Activated CD4-positive, alpha-beta T cell treated with anti-CD3 and anti-CD28 coated beads for 36 hours (primary cell): ENCODE measurements at regions not wholly inside any gene's neighbourhood (a gene's known extent, or its start where the extent isn't known, plus 50 kb on each side); places are given as distances from the start of the nearest gene placed in this dataset.
A peak's percentile ranks its signal among the peaks of the same experiment; 100 is the strongest.

Source experiments
- ATAC-seq: fragments of 200-7000 bp; cut with Tn5 transposase; one replicate; pipeline ENCODE4 v1.10.0; 2021; ENCODE audit warnings: mild to moderate bottlenecking, moderate library complexity
- CTCF ChIA-PET: fragments of 350-600 bp; sonication (Branson Sonifier 250); formaldehyde crosslinking; loops from one replicate; lab custom pipeline; 2021; ENCODE audit warnings: antibody characterized with exemption; lab: Charles Lee
- POLR2A ChIA-PET: fragments of 350-600 bp; sonication (Branson Sonifier 250); formaldehyde crosslinking; loops from one replicate; lab custom pipeline; 2021; ENCODE audit warnings: antibody characterized with exemption, inconsistent platforms; lab: Charles Lee
- DNase-seq: peaks from one replicate; pipeline ENCODE4 v3.0.0-alpha.2; 2020
- H3K27ac Mint-ChIP-seq: one replicate; pipeline ENCODE4 v1.8.0; 2021; ENCODE audit warnings: mixed read lengths
- H3K27me3 Mint-ChIP-seq: one replicate; pipeline ENCODE4 v1.8.0; 2021; ENCODE audit warnings: mixed read lengths
- H3K36me3 Mint-ChIP-seq: one replicate; pipeline ENCODE4 v1.8.0; 2021; ENCODE audit warnings: low read depth, mixed read lengths
- H3K4me1 Mint-ChIP-seq: one replicate; pipeline ENCODE4 v1.8.0; 2021; ENCODE audit warnings: mixed read lengths
- H3K4me3 Mint-ChIP-seq: one replicate; pipeline ENCODE4 v1.8.0; 2021; ENCODE audit warnings: mild to moderate bottlenecking, moderate library complexity, mixed read lengths
- H3K9me3 Mint-ChIP-seq: one replicate; pipeline ENCODE4 v1.8.0; 2021; ENCODE audit warnings: low read depth, mixed read lengths
- intact Hi-C, 2 experiments: fragments of 100-400 bp; cut with DNase I in 1 of 2; cut with micrococcal nuclease in 1 of 2; formaldehyde crosslinking; loops; one replicate each; pipeline versions ENCODE4 v1.14.2 to v1.15.1; 2022 to 2024; cut with DNase I, micrococcal nuclease

DNA sequence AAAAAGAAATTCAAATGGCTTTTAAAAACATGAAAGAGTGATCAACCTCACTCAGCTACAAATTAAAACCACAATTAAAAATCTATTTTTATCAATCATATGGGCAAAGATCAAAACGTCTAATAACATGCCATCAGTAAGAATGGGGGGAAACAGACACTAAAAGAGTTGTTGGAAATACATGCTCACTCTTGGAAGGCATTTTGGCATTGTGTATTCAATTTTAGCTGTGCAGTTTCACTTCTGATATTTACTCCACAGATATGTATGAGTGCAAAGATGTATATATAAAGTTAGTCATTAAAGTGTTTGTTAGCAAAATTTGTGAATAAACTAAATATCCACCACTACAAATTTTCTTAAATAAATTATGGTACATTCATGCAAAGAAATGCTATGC lies 112.3 kb upstream of the TOP1 start:
- DNase-seq = no peak
- no peak overlapping the region for H3K4me3 Mint-ChIP-seq

DNA sequence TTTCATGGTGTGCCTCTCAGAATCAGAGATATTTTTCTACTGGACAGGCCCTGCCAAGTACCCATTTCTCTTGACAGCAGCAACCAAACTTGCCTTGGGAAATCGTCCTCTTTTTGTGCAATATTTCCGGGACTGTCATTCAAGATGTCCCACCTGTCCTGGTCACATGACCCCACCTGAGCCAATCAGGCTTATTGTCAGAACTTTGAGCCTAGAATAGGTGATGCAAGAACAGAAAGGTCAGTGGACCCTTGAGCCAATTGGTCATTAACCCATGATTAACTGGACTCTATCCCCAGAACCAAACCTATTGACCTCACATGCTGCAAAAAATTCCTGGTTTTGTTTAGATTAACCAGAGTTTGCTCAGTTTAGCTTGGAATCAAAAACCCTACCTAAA lies 108.3 kb upstream of the TOP1 start:
- no peak overlapping the region for H3K4me3 Mint-ChIP-seq
- ChIA-PET POLR2A (no interaction called here), CTCF (interaction anchor here (0.7 kb wide), 1 partner anchor 235 kb away, joined by 3 read pairs; no protein-coding TSS in a partner anchor)
- H3K4me1 Mint-ChIP-seq = peaks cover 2% of the 10 kb centered on the region
- peaks cover 3% of the 10 kb centered on the region for H3K9me3 Mint-ChIP-seq
- peaks cover 2% of the 10 kb centered on the region for H3K27me3 Mint-ChIP-seq
- no peak for DNase-seq
- no peaks in the 10 kb centered on the region for H3K36me3 Mint-ChIP-seq
- no peak for ATAC-seq
- H3K27ac Mint-ChIP-seq = no peak overlapping the region
- intact Hi-C loops = no loop called here

More for the DNA sequence above, 112.3 kb upstream of the TOP1 start:
- peaks cover 2% of the 10 kb centered on the region for H3K27me3 Mint-ChIP-seq
- H3K36me3 Mint-ChIP-seq = no peaks in the 10 kb centered on the region
- H3K4me1 Mint-ChIP-seq = no peaks in the 10 kb centered on the region
- H3K9me3 Mint-ChIP-seq = peaks cover 3% of the 10 kb centered on the region
- ChIA-PET POLR2A (no interaction called here), CTCF (no interaction called here)
- no peak for ATAC-seq
- no peak overlapping the region for H3K27ac Mint-ChIP-seq
- intact Hi-C loops = no loop called here

DNA sequence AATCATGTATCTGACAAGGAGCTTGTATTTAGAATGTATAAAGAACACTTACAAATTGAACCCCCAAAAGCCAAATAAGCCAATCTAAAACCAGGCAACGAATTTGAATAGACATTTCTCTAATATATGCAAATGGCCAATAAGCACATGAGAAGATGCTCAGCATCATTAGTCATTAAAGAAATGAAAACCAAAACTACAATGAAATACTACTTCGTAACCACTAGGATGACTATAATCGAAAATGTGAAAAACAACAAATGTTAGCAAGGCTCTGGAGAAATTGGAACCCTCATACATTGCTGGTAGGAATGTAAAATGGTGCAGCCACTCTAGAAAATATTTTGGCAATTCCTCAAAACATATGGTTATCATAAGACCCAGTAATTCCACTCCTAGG lies 105.8 kb upstream of the TOP1 start:
- Mint-ChIP-seq H3K9me3 (no peaks in the 10 kb centered on the region), H3K27ac (no peak overlapping the region), H3K27me3 (no peaks in the 10 kb centered on the region), H3K4me1 (peaks cover 2% of the 10 kb centered on the region), H3K36me3 (no peaks in the 10 kb centered on the region), H3K4me3 (no peak overlapping the region)
- no peak for DNase-seq
- intact Hi-C loops = no loop called here
- ChIA-PET CTCF (interaction anchor here (0.7 kb wide), 1 partner anchor 125 kb away, joined by 3 read pairs; no protein-coding TSS in a partner anchor), POLR2A (no interaction called here)
- no peak for ATAC-seq

DNA sequence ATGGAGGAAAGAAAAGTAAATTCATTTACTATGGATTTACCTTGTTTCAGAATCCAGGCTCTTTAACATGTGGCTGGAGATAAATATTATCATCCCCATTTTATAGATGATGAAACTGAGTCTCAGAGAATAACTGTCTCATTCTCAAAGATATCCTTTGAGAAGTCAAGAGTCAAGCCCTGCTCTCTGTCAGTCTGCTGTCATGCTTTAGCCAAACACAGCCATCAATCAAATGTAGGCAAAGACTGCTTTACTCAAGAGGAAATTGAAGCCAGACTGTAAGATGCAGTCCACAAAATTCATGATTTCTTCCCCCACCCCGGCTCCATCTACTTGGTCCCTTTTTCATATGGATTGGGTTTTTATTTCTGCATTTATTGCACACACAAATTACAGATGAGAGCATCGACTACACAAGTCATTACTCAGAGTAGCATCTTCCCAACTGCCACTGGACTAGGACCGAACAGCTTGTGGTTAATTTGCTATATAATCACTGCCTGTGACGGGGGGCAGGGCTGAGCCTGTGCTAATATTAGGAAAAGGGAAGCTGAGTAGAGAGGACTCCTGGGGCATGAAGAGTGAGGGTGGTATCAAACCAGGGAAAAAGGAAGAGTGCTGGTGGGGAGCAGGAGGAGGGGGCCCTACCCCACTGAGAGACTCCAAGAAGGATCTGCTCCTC lies 102.7 kb upstream of the TOP1 start:
- DNase-seq (no peak), ATAC-seq (no peak)
- CTCF ChIA-PET = no interaction called here
- intact Hi-C loops = no loop called here
- Mint-ChIP-seq H3K36me3 (no peaks in the 10 kb centered on the region), H3K4me3 (no peak overlapping the region), H3K9me3 (no peaks in the 10 kb centered on the region), H3K27ac (no peak overlapping the region), H3K4me1 (peaks cover 2% of the 10 kb centered on the region), H3K27me3 (no peaks in the 10 kb centered on the region)
- POLR2A ChIA-PET = no interaction called here

GRCh38 chr20:40926928-40927327 lies 101.7 kb upstream of the TOP1 start:
- ATAC-seq (no peak), DNase-seq (no peak)
- Mint-ChIP-seq H3K27ac (no peak overlapping the region), H3K27me3 (no peaks in the 10 kb centered on the region), H3K36me3 (no peaks in the 10 kb centered on the region), H3K4me1 (peaks cover 2% of the 10 kb centered on the region), H3K9me3 (no peaks in the 10 kb centered on the region), H3K4me3 (no peak overlapping the region)
- ChIA-PET CTCF (no interaction called here), POLR2A (no interaction called here)
- intact Hi-C loops = no loop called here

DNA sequence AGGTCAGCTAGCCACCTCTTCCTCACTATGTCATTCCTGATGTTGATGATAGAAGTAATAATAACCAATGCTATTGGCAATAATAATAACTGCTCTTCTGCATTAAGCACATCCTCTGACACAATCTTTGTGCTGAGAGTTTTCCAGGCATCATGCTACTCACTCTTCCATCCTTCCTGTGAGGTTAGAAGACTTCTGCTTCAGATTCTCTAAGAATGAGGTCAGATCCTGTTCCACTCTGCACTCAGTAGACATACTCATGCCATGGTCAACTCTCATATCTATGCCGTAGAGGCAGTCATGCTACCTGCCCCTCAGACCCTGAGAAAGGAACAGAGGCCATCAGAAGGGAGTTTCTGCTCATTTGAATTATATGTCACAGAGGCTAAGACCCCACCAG lies 98.1 kb upstream of the TOP1 start:
- ChIA-PET POLR2A (no interaction called here), CTCF (interaction anchor here (1.5 kb wide), 1 partner anchor 33 kb away, joined by 5 read pairs; no protein-coding TSS in a partner anchor)
- Mint-ChIP-seq H3K9me3 (peaks cover 8% of the 10 kb centered on the region), H3K27me3 (no peaks in the 10 kb centered on the region), H3K4me3 (no peak overlapping the region), H3K27ac (no peak overlapping the region), H3K4me1 (peaks cover 7% of the 10 kb centered on the region), H3K36me3 (no peaks in the 10 kb centered on the region)
- ATAC-seq (no peak), DNase-seq (no peak)
- intact Hi-C loops = no loop called here

DNA sequence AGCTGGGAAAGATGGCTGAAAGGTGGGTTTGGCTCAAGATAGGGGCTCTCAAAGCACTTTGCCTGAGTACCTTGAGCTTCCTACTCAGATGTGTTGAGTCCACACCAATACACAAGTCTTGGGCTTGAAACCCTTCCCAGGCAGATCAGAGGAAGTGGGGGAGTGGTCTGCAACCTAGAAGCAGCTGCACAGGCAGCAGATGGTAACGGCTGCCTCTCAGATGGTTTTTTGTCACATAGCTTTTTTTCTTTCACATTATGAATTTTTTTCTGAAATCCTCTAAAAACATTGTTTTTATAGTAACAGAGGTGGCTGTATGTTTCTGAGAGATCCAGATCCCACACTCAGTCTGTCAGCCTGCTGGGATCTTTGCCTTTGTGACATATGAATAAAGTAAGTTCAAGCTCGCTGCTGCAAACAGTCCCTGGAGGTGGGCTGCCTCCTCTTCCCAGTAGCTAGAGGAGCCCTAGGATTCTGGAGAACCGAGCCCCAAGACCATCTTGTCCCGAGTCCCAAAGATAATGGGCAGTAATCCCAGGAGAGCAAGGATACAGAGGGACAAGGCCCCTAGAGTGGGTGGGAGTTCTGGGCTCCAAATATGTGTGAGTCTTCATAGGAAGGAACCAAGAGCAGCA lies 97.1 kb upstream of the TOP1 start:
- ATAC-seq = no peak
- H3K27me3 Mint-ChIP-seq = no peaks in the 10 kb centered on the region
- CTCF ChIA-PET = interaction anchor here (1.5 kb wide), 1 partner anchor 32 kb away, joined by 5 read pairs; no protein-coding TSS in a partner anchor
- H3K4me3 Mint-ChIP-seq = no peak overlapping the region
- intact Hi-C loops = no loop called here
- POLR2A ChIA-PET = no interaction called here
- H3K27ac Mint-ChIP-seq = no peak overlapping the region
- H3K4me1 Mint-ChIP-seq = peaks cover 7% of the 10 kb centered on the region
- no peaks in the 10 kb centered on the region for H3K36me3 Mint-ChIP-seq
- DNase-seq = no peak
- peaks cover 8% of the 10 kb centered on the region for H3K9me3 Mint-ChIP-seq

DNA sequence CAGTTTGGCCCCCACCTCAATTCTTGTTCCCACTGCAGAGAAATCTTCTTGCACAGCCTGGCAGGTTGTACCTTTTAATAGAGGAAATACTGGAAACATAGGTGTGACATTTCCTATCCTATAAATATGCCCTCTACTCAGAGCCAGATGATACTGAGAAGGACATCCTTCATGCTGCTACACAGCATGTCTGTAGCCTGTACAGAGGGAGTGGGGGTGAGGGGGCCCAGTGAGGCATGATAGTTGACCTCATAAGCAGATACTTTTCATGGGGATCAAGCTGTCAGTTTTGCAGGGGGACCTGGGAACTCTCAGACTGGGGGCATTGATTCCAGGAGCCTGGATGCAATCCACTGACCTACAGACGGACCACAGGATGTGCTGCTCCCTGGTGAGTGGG lies 96.2 kb upstream of the TOP1 start:
- H3K4me3 Mint-ChIP-seq = no peak overlapping the region
- H3K4me1 Mint-ChIP-seq = peaks cover 7% of the 10 kb centered on the region
- ATAC-seq = no peak
- ChIA-PET CTCF (no interaction called here), POLR2A (no interaction called here)
- H3K9me3 Mint-ChIP-seq = peaks cover 8% of the 10 kb centered on the region
- no peaks in the 10 kb centered on the region for H3K36me3 Mint-ChIP-seq
- H3K27ac Mint-ChIP-seq = no peak overlapping the region
- H3K27me3 Mint-ChIP-seq = no peaks in the 10 kb centered on the region
- intact Hi-C loops = no loop called here
- DNase-seq = no peak

- no peak for DNase-seq
- Mint-ChIP-seq H3K36me3 (no peaks in the 10 kb centered on the region), H3K27ac (no peak overlapping the region), H3K27me3 (no peaks in the 10 kb centered on the region), H3K4me1 (peaks cover 7% of the 10 kb centered on the region), H3K9me3 (peaks cover 8% of the 10 kb centered on the region), H3K4me3 (no peak overlapping the region)
- ATAC-seq = peak; percentile 80
- POLR2A ChIA-PET = interaction anchor here (0.7 kb wide), 2 partner anchors 18 to 540 kb away, joined by 3 read pairs; no protein-coding TSS in a partner anchor
- intact Hi-C loops = no loop called here
- CTCF ChIA-PET = interaction anchor here (0.8 kb wide), 1 partner anchor 18 kb away, joined by 4 read pairs; no protein-coding TSS in a partner anchor
Observed at GRCh38 chr20:40933758-40934157, 94.9 kb upstream of the TOP1 start.

DNA sequence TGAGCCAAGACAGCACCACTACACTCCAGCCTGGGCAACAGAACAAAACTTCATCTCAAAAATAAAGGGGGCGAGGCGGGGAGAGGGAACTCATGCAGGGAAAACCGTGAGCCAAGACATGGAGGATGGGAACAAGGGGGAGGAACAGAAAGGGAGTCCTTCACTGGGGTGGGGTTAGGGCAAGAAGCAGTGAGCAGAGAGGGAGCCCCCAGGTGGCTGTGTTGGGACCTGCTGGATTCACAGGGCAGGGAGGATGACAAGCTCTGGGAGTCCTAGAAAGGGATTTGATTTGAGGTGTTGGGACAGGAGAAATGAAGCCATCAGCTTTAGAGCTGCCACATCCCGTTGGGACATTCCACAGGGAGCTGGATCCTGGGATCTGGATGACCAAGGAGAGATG lies 90.6 kb upstream of the TOP1 start:
- Mint-ChIP-seq H3K27ac (no peak overlapping the region), H3K27me3 (no peaks in the 10 kb centered on the region), H3K4me3 (no peak overlapping the region), H3K36me3 (no peaks in the 10 kb centered on the region), H3K4me1 (peaks cover 7% of the 10 kb centered on the region), H3K9me3 (peaks cover 8% of the 10 kb centered on the region)
- ATAC-seq (no peak), DNase-seq (peak; percentile 29)
- ChIA-PET CTCF (interaction anchor here (0.8 to 1.7 kb wide), 3 partner anchors 25 to 197 kb away, joined by 3 to 7 read pairs (median 5); no protein-coding TSS in a partner anchor), POLR2A (no interaction called here)
- intact Hi-C loops = no loop called here

GRCh38 chr20:40939667-40940066 lies 89.0 kb upstream of the TOP1 start:
- ChIA-PET POLR2A (no interaction called here), CTCF (interaction anchor here (1.7 kb wide), 1 partner anchor 199 kb away, joined by 7 read pairs; no protein-coding TSS in a partner anchor)
- no peaks in the 10 kb centered on the region for H3K9me3 Mint-ChIP-seq
- H3K27ac Mint-ChIP-seq = no peak overlapping the region
- intact Hi-C loops = no loop called here
- no peaks in the 10 kb centered on the region for H3K27me3 Mint-ChIP-seq
- no peaks in the 10 kb centered on the region for H3K4me1 Mint-ChIP-seq
- DNase-seq (no peak), ATAC-seq (no peak)
- no peaks in the 10 kb centered on the region for H3K36me3 Mint-ChIP-seq
- H3K4me3 Mint-ChIP-seq = no peak overlapping the region

DNA sequence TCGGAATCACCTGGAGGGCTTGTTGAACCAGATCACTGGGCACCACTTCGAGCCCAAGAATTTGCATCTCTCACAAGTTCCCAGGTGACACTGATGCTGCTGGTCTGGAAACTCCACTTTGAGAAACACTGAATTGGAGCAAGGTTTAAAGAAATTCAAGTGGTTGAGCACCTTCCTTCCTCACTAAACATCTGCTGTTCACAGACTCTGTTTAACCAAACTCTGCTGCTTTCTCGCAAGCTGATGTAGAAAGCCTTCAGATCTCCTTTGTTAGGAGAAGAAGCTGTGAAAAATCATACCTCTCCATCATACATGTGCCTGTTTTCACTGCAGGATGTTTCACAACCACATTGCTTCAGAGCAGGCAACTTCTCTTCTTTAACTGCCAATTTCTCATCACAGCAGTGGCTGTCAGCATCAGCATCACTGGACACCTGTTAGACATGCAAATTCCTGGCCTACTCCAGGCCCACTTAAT lies 87.5 kb upstream of the TOP1 start:
- Mint-ChIP-seq H3K9me3 (no peaks in the 10 kb centered on the region), H3K4me1 (no peaks in the 10 kb centered on the region), H3K27me3 (no peaks in the 10 kb centered on the region), H3K36me3 (no peaks in the 10 kb centered on the region), H3K27ac (no peak overlapping the region), H3K4me3 (no peak overlapping the region)
- intact Hi-C loops = no loop called here
- DNase-seq = no peak
- no peak for ATAC-seq
- POLR2A ChIA-PET = no interaction called here
- CTCF ChIA-PET = no interaction called here
